ENCODE measurements at regions not wholly inside any gene's neighbourhood (a gene's known extent, or its start where the extent isn't known, plus 50 kb on each side); places are given as distances from the start of the nearest gene placed in this dataset.

- DNase-seq (ENCODE audit: low read depth), result no peak
These were observed 71.0 kb upstream of the WDR26 start for GRCh38 chr1:224505454-224506093.

GRCh38 chr1:224506141-224506814 lies 71.7 kb upstream of the WDR26 start:
- no peak for DNase-seq (ENCODE audit: low read depth)

- DNase-seq (ENCODE audit: low read depth), result no peak
These were observed 73.3 kb upstream of the WDR26 start for GRCh38 chr1:224507771-224508523.

GRCh38 chr1:224509907-224510306 lies 75.3 kb upstream of the WDR26 start:
- DNase-seq (ENCODE audit: low read depth), result no peak

GRCh38 chr1:224510880-224511645 lies 76.5 kb upstream of the WDR26 start:
- DNase-seq (ENCODE audit: low read depth), result no peak

- no peak for DNase-seq (ENCODE audit: low read depth)
These were observed 78.1 kb upstream of the WDR26 start for GRCh38 chr1:224512600-224513151.

GRCh38 chr1:224513383-224513782 lies 78.8 kb upstream of the WDR26 start:
- DNase-seq (ENCODE audit: low read depth), result no peak

GRCh38 chr1:224513787-224514209 lies 79.2 kb upstream of the WDR26 start:
- DNase-seq (ENCODE audit: low read depth), result peak; percentile 52

- no peak for DNase-seq (ENCODE audit: low read depth)
These were observed 82.6 kb upstream of the WDR26 start for GRCh38 chr1:224517171-224517570.

- no peak for DNase-seq (ENCODE audit: low read depth)
These were observed 83.9 kb upstream of the WDR26 start for GRCh38 chr1:224518528-224518927.

- no peak for DNase-seq (ENCODE audit: low read depth)
These were observed 85.3 kb upstream of the WDR26 start for GRCh38 chr1:224519874-224520273.

- DNase-seq (ENCODE audit: low read depth), result no peak
These were observed 86.2 kb upstream of the WDR26 start for GRCh38 chr1:224520808-224521207.

GRCh38 chr1:224521904-224522734 lies 87.5 kb upstream of the WDR26 start:
- no peak for DNase-seq (ENCODE audit: low read depth)

GRCh38 chr1:224523676-224524075 lies 89.1 kb upstream of the WDR26 start:
- no peak for DNase-seq (ENCODE audit: low read depth)

GRCh38 chr1:224524679-224525078 lies 90.1 kb upstream of the WDR26 start:
- DNase-seq (ENCODE audit: low read depth), result no peak

- DNase-seq (ENCODE audit: low read depth), result no peak
These were observed 90.6 kb upstream of the CNIH3 start for GRCh38 chr1:224525411-224526040.

GRCh38 chr1:224526771-224527170 lies 89.3 kb upstream of the CNIH3 start:
- no peak for DNase-seq (ENCODE audit: low read depth)

GRCh38 chr1:224528900-224529299 lies 87.2 kb upstream of the CNIH3 start:
- no peak for DNase-seq (ENCODE audit: low read depth)

- no peak for DNase-seq (ENCODE audit: low read depth)
These were observed 86.3 kb upstream of the CNIH3 start for GRCh38 chr1:224529844-224530243.

GRCh38 chr1:224533517-224533916 lies 82.6 kb upstream of the CNIH3 start:
- no peak for DNase-seq (ENCODE audit: low read depth)

GRCh38 chr1:224534731-224535130 lies 81.4 kb upstream of the CNIH3 start:
- no peak for DNase-seq (ENCODE audit: low read depth)
